HEK293 (cell line): ENCODE measurements at regions not wholly inside any gene's neighbourhood (a gene's known extent, or its start where the extent isn't known, plus 50 kb on each side); places are given as distances from the start of the nearest gene placed in this dataset.

ENCODE experiments used
- CTCF ChIA-PET: fragments of 350-600 bp; formaldehyde crosslinking; extraction: SDS; loops from one replicate; lab custom pipeline; 2021; ENCODE audit warnings: antibody characterized with exemption; lab: Yijun Ruan, JAX
- POLR2A ChIA-PET: fragments of 300-600 bp; formaldehyde crosslinking; extraction: SDS; loops from one replicate; lab custom pipeline; 2020; ENCODE audit warnings: antibody characterized with exemption, inconsistent platforms; lab: Yijun Ruan, JAX
- H3K27ac ChIP-seq: fragments of 200-500 bp; sonication (Bioruptor generic); 2 replicates; pipeline ENCODE4 v1.5.1; 2014; ENCODE audit warnings: low read depth, low read length, control low read depth, inconsistent platforms; ENCODE audit errors: extremely low read depth
- H3K36me3 ChIP-seq, 2 experiments: fragments of 200-500 bp in 1 of 2; sonication (Bioruptor generic) in 1 of 2; 1 replicate in 1 of 2; 2 replicates in 1 of 2; pipeline ENCODE4 v1.5.1; 2014 to 2017; ENCODE audit warnings: inconsistent platforms in 2 of 2, low read length in 2 of 2; ENCODE audit not compliant: control insufficient read depth in 2 of 2, insufficient read depth in 1 of 2
- H3K4me1 ChIP-seq: fragments of 200-500 bp; sonication (Bioruptor generic); 2 replicates; pipeline ENCODE4 v1.5.1; 2014; ENCODE audit warnings: mild to moderate bottlenecking, low read length, inconsistent platforms; ENCODE audit not compliant: control insufficient read depth, insufficient read depth
- H3K4me3 ChIP-seq: 2 replicates; pipeline ENCODE4 v1.5.1; 2011; ENCODE audit warnings: low read depth, mild to moderate bottlenecking, control low read depth, low read length, moderate library complexity
- H3K9me3 ChIP-seq: fragments of 200-500 bp; sonication (Bioruptor generic); 2 replicates; pipeline ENCODE4 v1.5.1; 2014; ENCODE audit warnings: low read depth, low read length, inconsistent platforms; ENCODE audit not compliant: control insufficient read depth, insufficient read depth
- KLF10 ChIP-seq: fragments of 450-650 bp; IDR thresholded peaks from 2 replicates; pipeline ENCODE4 v1.5.1; 2018; ENCODE audit warnings: missing biosample characterization, mild to moderate bottlenecking, missing genetic modification characterization
- KLF8 ChIP-seq: fragments of 450-650 bp; formaldehyde crosslinking; IDR thresholded peaks from 2 replicates; pipeline ENCODE4 v1.5.1; 2016; ENCODE audit warnings: missing biosample characterization, missing genetic modification characterization
- MZF1 ChIP-seq: fragments of 450-650 bp; formaldehyde crosslinking; IDR thresholded peaks from 2 replicates; pipeline ENCODE4 v1.5.1; 2017; ENCODE audit warnings: missing biosample characterization, missing genetic modification characterization, borderline replicate concordance
- ZBTB10 ChIP-seq: fragments of 450-650 bp; formaldehyde crosslinking; IDR thresholded peaks from 2 replicates; pipeline ENCODE4 v1.5.1; 2016; ENCODE audit warnings: missing biosample characterization, missing genetic modification characterization
- ZNF138 ChIP-seq: fragments of 450-650 bp; formaldehyde crosslinking; IDR thresholded peaks from 2 replicates; pipeline ENCODE4 v1.5.1; 2016; ENCODE audit warnings: missing biosample characterization, missing genetic modification characterization, borderline replicate concordance
- ZNF148 ChIP-seq: fragments of 450-650 bp; formaldehyde crosslinking; IDR thresholded peaks from 2 replicates; pipeline ENCODE4 v1.5.0; 2017; ENCODE audit warnings: missing biosample characterization, missing genetic modification characterization, borderline replicate concordance
- ZNF202 ChIP-seq: fragments of 450-650 bp; formaldehyde crosslinking; IDR thresholded peaks from 2 replicates; pipeline ENCODE4 v1.5.1; 2016; ENCODE audit warnings: missing biosample characterization, missing genetic modification characterization, borderline replicate concordance
- ZNF48 ChIP-seq: fragments of 450-650 bp; formaldehyde crosslinking; IDR thresholded peaks from 2 replicates; pipeline ENCODE4 v1.5.1; 2016; ENCODE audit warnings: missing biosample characterization, missing genetic modification characterization
- ZNF513 ChIP-seq: fragments of 450-650 bp; IDR thresholded peaks from 2 replicates; pipeline ENCODE4 v1.5.1; 2018; ENCODE audit warnings: missing biosample characterization, missing genetic modification characterization
- ZNF560 ChIP-seq: fragments of 450-650 bp; formaldehyde crosslinking; IDR thresholded peaks from 2 replicates; pipeline ENCODE4 v1.5.1; 2017; ENCODE audit warnings: missing biosample characterization, missing genetic modification characterization, borderline replicate concordance
- ZNF624 ChIP-seq: fragments of 450-650 bp; formaldehyde crosslinking; IDR thresholded peaks from 2 replicates; pipeline ENCODE4 v1.5.1; 2017; ENCODE audit warnings: missing biosample characterization, missing genetic modification characterization
- ZNF629 ChIP-seq: fragments of 450-650 bp; formaldehyde crosslinking; IDR thresholded peaks from 2 replicates; pipeline ENCODE4 v1.5.1; 2017; ENCODE audit warnings: missing biosample characterization, missing genetic modification characterization
- ZNF639 ChIP-seq: fragments of 450-650 bp; formaldehyde crosslinking; IDR thresholded peaks from 2 replicates; pipeline ENCODE4 v1.5.1; 2016; ENCODE audit warnings: missing biosample characterization, missing genetic modification characterization
- ZNF670 ChIP-seq: fragments of 450-650 bp; formaldehyde crosslinking; IDR thresholded peaks from 2 replicates; pipeline ENCODE4 v1.5.1; 2016; ENCODE audit warnings: missing biosample characterization, missing genetic modification characterization, low read depth
- ZSCAN4 ChIP-seq: fragments of 450-650 bp; formaldehyde crosslinking; IDR thresholded peaks from 2 replicates; pipeline ENCODE4 v1.5.1; 2017; ENCODE audit warnings: missing biosample characterization, missing genetic modification characterization

GRCh38 chr12:24143928-24144327 lies 194.5 kb upstream of the SOX5 start (continued):
- TF ChIP-seq ZNF560 (tag by site-specific recombination) = no peak
- TF ChIP-seq, all 188 proteins: peak for 0

GRCh38 chr12:24139035-24139434 lies 189.6 kb upstream of the SOX5 start:
- ChIA-PET CTCF (no interaction called here), POLR2A (no interaction called here)
- TF ChIP-seq ZNF670 (no peak), KLF8 (tag by site-specific recombination) (no peak)

GRCh38 chr12:24138041-24138440 lies 188.6 kb upstream of the SOX5 start:
- Histone ChIP-seq H3K4me3 (no peak overlapping the region), H3K9me3 (no peaks in the 10 kb centered on the region), H3K27ac (no peak overlapping the region), H3K4me1 (peaks cover 6% of the 10 kb centered on the region; the same call in 1 of the 2 replicates), H3K36me3 (no peaks in the 10 kb centered on the region)
- POLR2A ChIA-PET = no interaction called here
- TF ChIP-seq ZSCAN4 (tag by site-specific recombination) = no peak
- TF ChIP-seq ZNF629 (tag by site-specific recombination) = no peak
- TF ChIP-seq ZNF48 (tag by site-specific recombination) = no peak
- CTCF ChIA-PET = no interaction called here

More at GRCh38 chr12:24139035-24139434, 189.6 kb upstream of the SOX5 start:
- Histone ChIP-seq H3K9me3 (no peaks in the 10 kb centered on the region; the same call in 1 of the 2 replicates), H3K4me1 (peaks cover 6% of the 10 kb centered on the region; the same call in 1 of the 2 replicates), H3K4me3 (no peak overlapping the region), H3K36me3 (no peaks in the 10 kb centered on the region), H3K27ac (no peak overlapping the region)

GRCh38 chr12:24135158-24135850 lies 185.8 kb upstream of the SOX5 start:
- H3K9me3 ChIP-seq = no peaks in the 10 kb centered on the region
- H3K4me1 ChIP-seq = peaks cover 6% of the 10 kb centered on the region; the same call in 1 of the 2 replicates
- ChIA-PET POLR2A (no interaction called here), CTCF (no interaction called here)
- no peak overlapping the region for H3K27ac ChIP-seq
- no peak for TF ChIP-seq ZNF202 (tag by site-specific recombination)
- no peak for TF ChIP-seq MZF1 (tag by site-specific recombination)
- TF ChIP-seq ZNF48 (tag by site-specific recombination) = no peak
- no peak for TF ChIP-seq ZNF513 (tag by site-specific recombination)
- no peak for TF ChIP-seq ZNF624
- TF ChIP-seq KLF10 (tag by site-specific recombination) = no peak
- no peak for TF ChIP-seq KLF8 (tag by site-specific recombination)
- TF ChIP-seq ZNF138 (tag by site-specific recombination) = no peak
- no peak for TF ChIP-seq ZBTB10
- no peak for TF ChIP-seq ZNF639 (tag by site-specific recombination)
- TF ChIP-seq ZNF148 = no peak
- H3K36me3 ChIP-seq = no peaks in the 10 kb centered on the region
- H3K4me3 ChIP-seq = no peak overlapping the region
